GM18505 (cell line): ENCODE measurements at regions not wholly inside any gene's neighbourhood (a gene's known extent, or its start where the extent isn't known, plus 50 kb on each side); places are given as distances from the start of the nearest gene placed in this dataset.

Source experiments
- ATAC-seq: cut with Tn5 transposase; IDR thresholded peaks from one replicate; pipeline ENCODE4 v1.9.1; 2021; ENCODE audit not compliant: unreplicated experiment
- POLR2A ChIP-seq: IDR thresholded peaks from 4 replicates; pipeline ENCODE4 v1.6.1; 2011; ENCODE audit warnings: borderline replicate concordance; ENCODE audit not compliant: insufficient read depth, insufficient read length; ENCODE audit errors: extremely low read depth

- no peak for TF ChIP-seq POLR2A
- no peak for ATAC-seq
These were observed 217.6 kb downstream of the SNCA start for GRCh38 chr4:89619206-89619962.

GRCh38 chr4:89618151-89618550 is 218.8 kb downstream of the SNCA start:
- no peak for ATAC-seq
- TF ChIP-seq POLR2A: no peak

DNA sequence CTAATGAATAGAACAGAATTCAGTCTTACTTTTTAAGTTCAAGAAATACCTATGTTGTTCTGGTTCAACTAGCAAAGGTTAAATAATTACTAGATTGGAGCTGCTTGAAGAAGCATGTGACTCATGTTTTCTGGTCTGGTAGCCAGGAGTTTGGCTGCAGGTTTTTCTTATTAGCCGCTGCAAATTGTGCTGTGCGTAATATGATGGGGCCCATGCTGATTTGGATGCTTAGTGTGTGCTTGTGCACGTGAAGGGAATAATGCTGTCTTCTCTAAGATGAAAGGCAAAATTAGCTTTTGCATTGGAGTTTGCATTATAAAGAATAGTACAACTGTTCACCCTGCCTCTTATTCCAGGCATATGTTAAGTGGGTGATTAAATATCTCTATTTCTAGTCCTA is 219.6 kb downstream of the SNCA start:
- TF ChIP-seq POLR2A: no peak
- ATAC-seq: no peak

DNA sequence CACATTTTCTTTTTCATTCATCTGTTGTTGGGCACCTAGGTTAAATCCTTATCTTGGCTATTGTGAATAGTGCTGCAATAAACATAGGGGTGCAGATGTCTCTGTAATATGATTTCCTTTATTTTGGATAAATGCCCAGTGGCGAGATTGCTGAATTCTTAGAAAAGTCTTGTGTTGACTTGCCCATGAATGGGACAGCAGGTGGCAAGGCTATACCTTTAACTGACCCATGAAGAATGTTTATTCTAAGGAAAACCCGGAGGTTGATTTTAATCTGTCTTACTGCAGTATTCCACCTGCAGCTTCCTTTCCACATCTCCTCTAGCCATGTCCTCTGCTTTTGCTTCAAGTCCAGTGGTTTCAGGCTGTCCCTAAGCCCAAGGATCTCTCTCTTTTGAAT is 220.6 kb downstream of the SNCA start:
- no peak for TF ChIP-seq POLR2A
- no peak for ATAC-seq

- no peak for TF ChIP-seq POLR2A
- ATAC-seq: no peak
These were observed 221.9 kb downstream of the SNCA start for GRCh38 chr4:89615051-89615450.

- ATAC-seq: no peak
- no peak for TF ChIP-seq POLR2A
These were observed 222.8 kb downstream of the SNCA start for GRCh38 chr4:89614155-89614554.

DNA sequence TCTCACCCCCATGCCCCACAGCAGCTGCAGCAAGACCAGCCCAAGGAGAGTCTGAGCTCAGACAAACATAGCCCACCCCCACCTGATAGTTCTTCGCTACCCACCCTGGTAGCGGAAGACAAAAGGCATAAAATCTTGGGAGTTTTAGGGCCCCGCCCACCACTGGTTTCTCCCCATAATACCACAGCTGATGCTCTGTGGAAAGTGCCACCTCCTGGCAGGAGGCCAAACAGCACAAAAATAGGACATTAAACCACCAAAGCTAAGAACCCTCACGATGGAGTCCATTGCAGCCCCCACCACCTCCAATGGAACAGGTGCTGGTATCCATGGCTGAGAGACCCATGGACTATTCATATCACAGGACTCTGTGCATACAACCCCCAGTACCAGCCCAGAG is 226.7 kb downstream of the SNCA start:
- TF ChIP-seq POLR2A: no peak
- ATAC-seq: no peak

DNA sequence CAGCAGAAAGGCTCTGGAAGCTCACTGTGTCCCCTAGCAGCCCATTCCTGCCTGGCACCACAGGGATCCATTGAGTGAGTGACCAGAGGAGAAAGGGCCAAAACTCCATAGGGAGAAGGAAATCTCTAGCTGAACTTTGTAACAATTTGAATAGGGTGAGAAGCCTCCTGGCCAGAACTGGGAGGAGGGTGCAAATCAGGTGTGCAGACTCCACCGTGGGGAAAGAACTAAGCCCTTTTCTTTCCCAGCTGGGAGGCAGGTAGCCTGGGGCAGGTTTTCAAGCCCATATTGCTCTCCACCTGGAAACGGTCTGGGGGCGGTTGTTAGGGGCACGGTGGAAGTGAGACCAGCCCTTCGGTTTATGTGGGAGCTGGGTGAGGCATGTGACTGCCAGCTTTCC is 227.2 kb downstream of the SNCA start:
- no peak for TF ChIP-seq POLR2A
- no peak for ATAC-seq

DNA sequence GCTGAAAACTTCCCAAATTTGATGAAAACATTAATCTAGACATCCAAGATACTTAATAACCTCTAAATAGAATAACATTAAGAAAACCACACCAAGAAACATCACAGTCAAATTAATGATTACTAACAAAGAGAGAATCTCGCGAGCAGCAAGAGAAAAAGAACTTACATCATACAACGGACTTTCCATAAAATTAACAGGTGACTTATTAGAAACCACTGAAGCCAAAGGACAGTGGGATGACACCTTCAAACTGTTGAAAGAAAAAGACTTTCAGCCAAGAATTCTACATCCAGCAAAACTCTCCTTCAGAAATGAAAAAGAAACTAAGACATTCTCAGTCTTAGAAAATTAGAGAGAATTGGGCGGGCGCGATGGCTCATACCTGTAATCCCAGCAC is 232.0 kb downstream of the SNCA start:
- ATAC-seq: no peak
- no peak for TF ChIP-seq POLR2A

DNA sequence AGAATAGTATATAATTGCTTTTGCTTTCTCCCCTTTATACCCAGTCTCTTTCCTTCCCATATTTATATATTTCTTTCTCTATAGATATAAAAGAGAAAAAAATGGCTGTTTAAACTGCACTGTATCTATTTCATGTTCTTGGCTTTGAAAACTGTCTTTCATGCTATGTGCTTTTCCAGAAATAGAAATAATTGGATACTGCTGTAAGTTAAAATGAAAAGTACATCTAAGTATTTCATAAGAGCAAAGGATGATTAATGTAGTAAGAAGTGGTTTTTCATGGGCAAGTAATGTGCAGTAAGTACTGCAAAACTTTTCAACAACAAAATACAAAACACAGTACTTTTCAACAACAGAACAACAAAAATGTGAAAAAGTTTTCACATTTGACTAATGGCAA is 237.9 kb downstream of the SNCA start:
- no peak for TF ChIP-seq POLR2A
- no peak for ATAC-seq

DNA sequence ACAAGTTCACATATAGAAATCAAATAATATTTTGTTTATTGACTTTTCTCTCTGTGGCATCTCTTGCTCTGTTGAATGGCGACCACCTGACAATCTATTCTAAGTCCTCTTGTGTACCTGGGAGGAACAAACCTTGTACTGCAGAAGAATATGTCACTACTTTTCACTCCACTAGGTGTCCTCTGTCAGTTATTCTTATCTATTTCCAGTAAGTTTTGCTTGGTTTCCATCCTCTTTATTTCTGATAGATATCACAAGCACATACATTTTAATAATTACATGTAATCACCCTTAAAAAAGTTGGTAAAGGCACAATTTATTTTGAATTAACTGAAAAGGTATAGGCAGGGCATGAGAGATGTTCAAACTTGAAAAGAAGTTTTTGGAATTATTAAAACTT is 238.4 kb downstream of the SNCA start:
- no peak for ATAC-seq
- no peak for TF ChIP-seq POLR2A

- no peak for TF ChIP-seq POLR2A
These were observed 241.7 kb downstream of the SNCA start for GRCh38 chr4:89595125-89595789.

DNA sequence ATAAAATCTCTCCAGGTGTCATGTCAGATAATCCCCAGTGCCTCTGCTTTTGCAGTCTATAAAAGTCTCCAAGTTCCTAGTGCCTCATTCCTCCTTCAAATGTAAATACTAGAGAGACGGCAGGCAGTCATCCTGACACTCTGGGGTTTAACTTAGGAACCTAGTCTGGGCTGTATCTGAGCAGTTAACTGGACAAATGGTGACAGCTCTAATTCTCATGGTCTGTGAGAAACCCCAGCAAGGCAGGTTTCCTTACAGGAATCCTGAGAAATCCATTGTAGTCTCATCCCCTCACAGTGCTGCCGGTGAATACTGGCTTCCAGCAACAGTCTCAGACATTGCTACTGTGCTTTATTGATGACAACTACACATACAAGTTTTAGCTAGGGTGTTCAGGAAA is 246.8 kb downstream of the SNCA start:
- TF ChIP-seq POLR2A: no peak
- ATAC-seq: no peak

More at GRCh38 chr4:89595125-89595789, 241.7 kb downstream of the SNCA start:
- ATAC-seq: no peak

DNA sequence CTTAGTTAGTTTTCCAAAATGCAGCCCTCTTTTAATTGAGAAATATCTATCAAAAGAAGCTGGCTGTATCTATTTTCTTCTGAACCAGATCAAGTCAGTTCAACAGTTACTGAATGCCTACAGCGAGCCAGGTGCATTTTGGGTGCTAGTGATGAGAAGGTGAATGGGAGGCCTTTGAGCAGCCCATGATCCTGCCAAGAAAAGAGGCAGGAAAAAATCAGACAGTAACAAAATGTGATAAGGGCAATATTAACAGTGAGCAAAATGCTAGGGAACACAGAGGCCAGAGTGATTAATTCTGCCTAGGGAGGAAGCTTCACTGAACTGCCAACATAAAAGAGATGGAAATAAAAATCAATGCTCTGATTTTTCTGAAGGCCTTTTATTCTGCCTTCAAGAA is 248.5 kb downstream of the SNCA start:
- no peak for ATAC-seq
- no peak for TF ChIP-seq POLR2A

DNA sequence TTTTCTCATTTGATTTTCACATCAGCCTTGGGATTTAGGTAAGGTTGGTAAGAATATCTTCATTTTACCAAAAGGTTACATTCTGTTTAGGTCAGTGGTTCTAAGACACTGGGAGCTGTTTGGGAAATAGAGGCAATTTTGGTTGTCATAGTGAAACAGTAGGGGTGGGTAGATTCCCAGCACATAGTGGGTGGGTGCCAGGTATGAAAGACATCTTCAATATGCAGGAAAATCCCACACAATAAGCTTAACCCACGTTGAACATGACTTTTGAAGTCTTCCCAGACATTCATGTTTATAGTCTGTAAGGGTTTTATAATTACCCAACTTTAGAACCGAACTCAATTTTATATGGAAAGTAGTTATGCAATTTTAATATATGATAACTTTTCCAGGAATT is 249.6 kb downstream of the SNCA start:
- ATAC-seq: no peak
- no peak for TF ChIP-seq POLR2A

DNA sequence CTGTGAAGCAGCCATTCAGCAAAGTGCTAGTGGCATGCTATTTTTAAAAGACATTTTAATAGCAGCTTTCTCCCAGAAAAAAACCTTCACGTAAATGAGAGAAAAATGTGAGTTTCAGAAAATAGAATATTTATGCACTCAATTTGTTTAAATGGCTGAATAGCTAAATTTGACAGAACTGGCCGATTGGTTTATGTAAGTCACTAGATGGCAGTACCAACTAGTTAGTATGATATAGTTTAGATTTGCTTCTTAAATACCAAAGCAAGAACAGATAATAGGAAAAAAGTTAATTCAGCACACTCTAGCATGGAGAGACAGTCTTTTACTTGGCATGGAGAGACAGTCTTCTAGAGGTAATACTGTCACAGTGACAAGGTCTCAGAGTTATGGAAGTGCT is 250.1 kb downstream of the SNCA start:
- no peak for ATAC-seq
- no peak for TF ChIP-seq POLR2A
